Liver (tissue), 8 donors: ENCODE measurements at regions not wholly inside any gene's neighbourhood (a gene's known extent, or its start where the extent isn't known, plus 50 kb on each side); places are given as distances from the start of the nearest gene placed in this dataset.

Experiments
- DNase-seq: peaks from one replicate; pipeline ENCODE4 v3.0.0-alpha.2; 2017; ENCODE audit warnings: low spot score
- H3K27ac ChIP-seq, 2 donors: one replicate each; pipeline ENCODE4 v1.7.0; 2013; ENCODE audit warnings: inconsistent platforms in 2 of 2, low read length in 2 of 2, control low read depth in 1 of 2, low read depth in 1 of 2, mild to moderate bottlenecking in 1 of 2
- H3K27me3 ChIP-seq, 4 donors: one replicate each; pipeline versions ENCODE4 v1.6.1 to v1.7.0; 2013; ENCODE audit warnings: low read length in 3 of 4, inconsistent platforms in 1 of 4, mild to moderate bottlenecking in 1 of 4, moderate library complexity in 1 of 4; ENCODE audit not compliant: control insufficient read depth in 4 of 4, insufficient read depth in 4 of 4
- H3K36me3 ChIP-seq, 4 donors: one replicate each; pipeline versions ENCODE4 v1.6.1 to v1.7.0; 2013; ENCODE audit warnings: low read length in 3 of 4, mild to moderate bottlenecking in 3 of 4, low read depth in 1 of 4, moderate library complexity in 1 of 4; ENCODE audit not compliant: control insufficient read depth in 4 of 4, insufficient read depth in 3 of 4
- H3K4me1 ChIP-seq, 4 donors: one replicate each; pipeline versions ENCODE4 v1.6.1 to v1.7.0; 2013; ENCODE audit warnings: low read length in 3 of 4, mild to moderate bottlenecking in 3 of 4, moderate library complexity in 1 of 4; ENCODE audit not compliant: control insufficient read depth in 4 of 4, insufficient read depth in 4 of 4
- H3K4me3 ChIP-seq, 3 donors: one replicate each; pipeline versions ENCODE4 v1.6.1 to v1.7.0; 2013; ENCODE audit warnings: low read length in 3 of 3, control low read depth in 1 of 3, low read depth in 1 of 3, mild to moderate bottlenecking in 1 of 3
- H3K9ac ChIP-seq, 2 donors: one replicate each; pipeline ENCODE4 v1.7.0; 2013; ENCODE audit warnings: low read length in 2 of 2, mild to moderate bottlenecking in 2 of 2, moderate library complexity in 2 of 2, control low read depth in 1 of 2, low read depth in 1 of 2
- H3K9me3 ChIP-seq, 4 donors: one replicate each; pipeline versions ENCODE4 v1.6.1 to v1.7.0; 2013; ENCODE audit warnings: low read length in 3 of 4; ENCODE audit not compliant: control insufficient read depth in 4 of 4
- EGR1 ChIP-seq, 2 donors: IDR thresholded peaks; 2 replicates each; pipeline ENCODE4 v1.6.1; 2016 to 2018; ENCODE audit warnings: antibody characterized with exemption in 2 of 2, low read depth in 2 of 2
- FOXA1 ChIP-seq: IDR thresholded peaks from 2 replicates; pipeline ENCODE4 v1.6.1; 2016; ENCODE audit warnings: antibody characterized with exemption
- GABPA ChIP-seq, 2 donors: IDR thresholded peaks in 1 of 2; conservative IDR thresholded peaks in 1 of 2; 2 replicates each; pipeline ENCODE4 v1.6.1; 2016; ENCODE audit warnings: antibody characterized with exemption in 2 of 2, mild to moderate bottlenecking in 1 of 2, moderate library complexity in 1 of 2
- HNF4A ChIP-seq, 2 donors: conservative IDR thresholded peaks; 2 replicates each; pipeline ENCODE4 v1.6.1; 2016; ENCODE audit warnings: antibody characterized with exemption in 2 of 2, mild to moderate bottlenecking in 2 of 2
- JUND ChIP-seq, 2 donors: IDR thresholded peaks; 2 replicates each; pipeline ENCODE4 v1.6.1; 2016; ENCODE audit warnings: antibody characterized with exemption in 2 of 2
- MAX ChIP-seq: IDR thresholded peaks from 2 replicates; pipeline ENCODE4 v1.6.1; 2016; ENCODE audit warnings: antibody characterized with exemption
- NR2F2 ChIP-seq: IDR thresholded peaks from 2 replicates; pipeline ENCODE4 v1.6.1; 2016; ENCODE audit warnings: antibody characterized with exemption
- RAD21 ChIP-seq, 2 donors: IDR thresholded peaks; 2 replicates each; pipeline ENCODE4 v1.6.1; 2016; ENCODE audit warnings: antibody characterized with exemption in 2 of 2, mild to moderate bottlenecking in 2 of 2
- REST ChIP-seq: IDR thresholded peaks from 2 replicates; pipeline ENCODE4 v1.6.1; 2016; ENCODE audit warnings: antibody characterized with exemption, mild to moderate bottlenecking
- RXRA ChIP-seq, 2 donors: IDR thresholded peaks; 2 replicates each; pipeline ENCODE4 v1.6.1; 2017 to 2018; ENCODE audit warnings: antibody characterized with exemption in 2 of 2, mild to moderate bottlenecking in 1 of 2
- SP1 ChIP-seq: IDR thresholded peaks from 2 replicates; pipeline ENCODE4 v1.6.1; 2018; ENCODE audit warnings: antibody characterized with exemption, mild to moderate bottlenecking
- TAF1 ChIP-seq: conservative IDR thresholded peaks from 2 replicates; pipeline ENCODE4 v1.6.1; 2016; ENCODE audit warnings: antibody characterized with exemption, mild to moderate bottlenecking
- YY1 ChIP-seq: IDR thresholded peaks from 2 replicates; pipeline ENCODE4 v1.6.1; 2016; ENCODE audit warnings: antibody characterized with exemption, mild to moderate bottlenecking
- WGBS: extraction: QIAGEN DNeasy Blood & Tissue Kit; methylation state at CpG from one replicate; pipeline ENCODE4 v1.1.7; 2013; 5-methylcytosine and 5-hydroxymethylcytosine counted together
- TF ChIP-seq, protein P1 (sequence below): IDR thresholded peaks from 2 replicates; pipeline ENCODE4 v1.6.1; 2016; ENCODE audit warnings: antibody characterized with exemption
- TF ChIP-seq, protein P2 (sequence below): IDR thresholded peaks from 2 replicates; pipeline ENCODE4 v1.6.1; 2016; ENCODE audit warnings: antibody characterized with exemption
- TF ChIP-seq, protein P3 (sequence below): fragments of 150-350 bp; IDR thresholded peaks from 2 replicates; pipeline ENCODE4 v1.5.1; 2017; ENCODE audit warnings: improper control_type of control experiment, low read depth, low read length; ENCODE audit not compliant: missing input control
- donor health status: healthy.
- donor health status: healthy.
- donor health status: healthy.
- donor health status: healthy.
- donor health status: healthy.

GRCh38 chr12:98446060-98446459 lies 69.3 kb upstream of the TMPO start:
- WGBS, result 78% methylated on average over 1 of the region's 1 CpG
- no peaks in the 10 kb centered on the region for H3K36me3 ChIP-seq
- H3K9me3 ChIP-seq, result no peaks in the 10 kb centered on the region
- H3K4me1 ChIP-seq, result no peaks in the 10 kb centered on the region
- H3K27me3 ChIP-seq, result no peaks in the 10 kb centered on the region
- no peak overlapping the region for H3K4me3 ChIP-seq
- DNase-seq, result no peak
- H3K27ac ChIP-seq, result no peak overlapping the region
- TF ChIP-seq JUND (IDR thresholded peaks at IDR 0.05) (no peak), TAF1 (no peak), HNF4A (conservative IDR thresholded peaks at IDR 0.05) (no peak), FOXA1 (no peak), RXRA (IDR thresholded peaks at IDR 0.05) (no peak), REST (no peak), NR2F2 (no peak), RAD21 (IDR thresholded peaks at IDR 0.05) (no peak), GABPA (IDR thresholded peaks at IDR 0.05 in 1 of 2, conservative IDR thresholded peaks at IDR 0.05 in 1 of 2) (no peak), YY1 (no peak), EGR1 (IDR thresholded peaks at IDR 0.05; ENCODE audit: low read depth in 2 of 2) (no peak), MAX (no peak), SP1 (no peak)
- TF ChIP-seq, protein P1, sequence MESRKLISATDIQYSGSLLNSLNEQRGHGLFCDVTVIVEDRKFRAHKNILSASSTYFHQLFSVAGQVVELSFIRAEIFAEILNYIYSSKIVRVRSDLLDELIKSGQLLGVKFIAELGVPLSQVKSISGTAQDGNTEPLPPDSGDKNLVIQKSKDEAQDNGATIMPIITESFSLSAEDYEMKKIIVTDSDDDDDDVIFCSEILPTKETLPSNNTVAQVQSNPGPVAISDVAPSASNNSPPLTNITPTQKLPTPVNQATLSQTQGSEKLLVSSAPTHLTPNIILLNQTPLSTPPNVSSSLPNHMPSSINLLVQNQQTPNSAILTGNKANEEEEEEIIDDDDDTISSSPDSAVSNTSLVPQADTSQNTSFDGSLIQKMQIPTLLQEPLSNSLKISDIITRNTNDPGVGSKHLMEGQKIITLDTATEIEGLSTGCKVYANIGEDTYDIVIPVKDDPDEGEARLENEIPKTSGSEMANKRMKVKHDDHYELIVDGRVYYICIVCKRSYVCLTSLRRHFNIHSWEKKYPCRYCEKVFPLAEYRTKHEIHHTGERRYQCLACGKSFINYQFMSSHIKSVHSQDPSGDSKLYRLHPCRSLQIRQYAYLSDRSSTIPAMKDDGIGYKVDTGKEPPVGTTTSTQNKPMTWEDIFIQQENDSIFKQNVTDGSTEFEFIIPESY, result no peak
- TF ChIP-seq, protein P2, sequence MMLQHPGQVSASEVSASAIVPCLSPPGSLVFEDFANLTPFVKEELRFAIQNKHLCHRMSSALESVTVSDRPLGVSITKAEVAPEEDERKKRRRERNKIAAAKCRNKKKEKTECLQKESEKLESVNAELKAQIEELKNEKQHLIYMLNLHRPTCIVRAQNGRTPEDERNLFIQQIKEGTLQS, result no peak
- no peak overlapping the region for H3K9ac ChIP-seq

GRCh38 chr12:98446682-98447081 lies 68.7 kb upstream of the TMPO start:
- Histone ChIP-seq H3K9me3 (no peaks in the 10 kb centered on the region), H3K27ac (no peak overlapping the region), H3K36me3 (no peaks in the 10 kb centered on the region), H3K27me3 (no peaks in the 10 kb centered on the region), H3K9ac (no peak overlapping the region), H3K4me3 (no peak overlapping the region), H3K4me1 (no peaks in the 10 kb centered on the region)
- 62% methylated on average over 1 of the region's 1 CpG for WGBS
- DNase-seq, result no peak
- TF ChIP-seq SP1, result no peak
- TF ChIP-seq, protein P2, result no peak
- no peak for TF ChIP-seq MAX
- no peak for TF ChIP-seq YY1
- no peak for TF ChIP-seq GABPA (IDR thresholded peaks at IDR 0.05 in 1 of 2, conservative IDR thresholded peaks at IDR 0.05 in 1 of 2)
- no peak for TF ChIP-seq FOXA1
- no peak for TF ChIP-seq JUND (IDR thresholded peaks at IDR 0.05)
- TF ChIP-seq, protein P3, sequence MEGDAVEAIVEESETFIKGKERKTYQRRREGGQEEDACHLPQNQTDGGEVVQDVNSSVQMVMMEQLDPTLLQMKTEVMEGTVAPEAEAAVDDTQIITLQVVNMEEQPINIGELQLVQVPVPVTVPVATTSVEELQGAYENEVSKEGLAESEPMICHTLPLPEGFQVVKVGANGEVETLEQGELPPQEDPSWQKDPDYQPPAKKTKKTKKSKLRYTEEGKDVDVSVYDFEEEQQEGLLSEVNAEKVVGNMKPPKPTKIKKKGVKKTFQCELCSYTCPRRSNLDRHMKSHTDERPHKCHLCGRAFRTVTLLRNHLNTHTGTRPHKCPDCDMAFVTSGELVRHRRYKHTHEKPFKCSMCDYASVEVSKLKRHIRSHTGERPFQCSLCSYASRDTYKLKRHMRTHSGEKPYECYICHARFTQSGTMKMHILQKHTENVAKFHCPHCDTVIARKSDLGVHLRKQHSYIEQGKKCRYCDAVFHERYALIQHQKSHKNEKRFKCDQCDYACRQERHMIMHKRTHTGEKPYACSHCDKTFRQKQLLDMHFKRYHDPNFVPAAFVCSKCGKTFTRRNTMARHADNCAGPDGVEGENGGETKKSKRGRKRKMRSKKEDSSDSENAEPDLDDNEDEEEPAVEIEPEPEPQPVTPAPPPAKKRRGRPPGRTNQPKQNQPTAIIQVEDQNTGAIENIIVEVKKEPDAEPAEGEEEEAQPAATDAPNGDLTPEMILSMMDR, result no peak
- TF ChIP-seq, protein P1, result no peak
- TF ChIP-seq EGR1 (IDR thresholded peaks at IDR 0.05; ENCODE audit: low read depth in 2 of 2), result no peak
